Loucy (cell line): ENCODE measurements at regions not wholly inside any gene's neighbourhood (a gene's known extent, or its start where the extent isn't known, plus 50 kb on each side); places are given as distances from the start of the nearest gene placed in this dataset.

ENCODE experiments used
- H2AFZ ChIP-seq: fragments of 200-600 bp; sonication (generic); 2 replicates; pipeline ENCODE4 v1.6.0; 2016; ENCODE audit warnings: antibody characterized with exemption, mild to moderate bottlenecking, low read length, moderate library complexity
- H3F3A ChIP-seq: fragments of 200-600 bp; 2 replicates; pipeline ENCODE4 v1.6.0; 2016; ENCODE audit warnings: antibody characterized with exemption, low read depth, mild to moderate bottlenecking
- H3K27me3 ChIP-seq: fragments of 200-600 bp; sonication (generic); 2 replicates; pipeline ENCODE4 v1.6.1; 2014; ENCODE audit warnings: low read length, mild to moderate bottlenecking; ENCODE audit not compliant: insufficient read depth, poor library complexity, severe bottlenecking
- H3K36me3 ChIP-seq: fragments of 200-600 bp; sonication (generic); 2 replicates; pipeline ENCODE4 v1.6.1; 2016; ENCODE audit warnings: low read length; ENCODE audit not compliant: insufficient read depth
- H3K4me1 ChIP-seq: fragments of 200-600 bp; sonication (generic); 2 replicates; pipeline ENCODE4 v1.5.1; 2014; ENCODE audit warnings: low read length, mild to moderate bottlenecking; ENCODE audit not compliant: insufficient read depth, poor library complexity, severe bottlenecking
- H3K4me2 ChIP-seq: fragments of 200-600 bp; sonication (generic); 2 replicates; pipeline ENCODE4 v1.6.0; 2014; ENCODE audit warnings: antibody characterized with exemption, low read length, low read depth, mild to moderate bottlenecking; ENCODE audit not compliant: poor library complexity, severe bottlenecking
- H3K4me3 ChIP-seq: fragments of 200-600 bp; sonication (generic); 2 replicates; pipeline ENCODE4 v1.5.1; 2014; ENCODE audit warnings: low read length, mild to moderate bottlenecking, mixed read lengths; ENCODE audit not compliant: poor library complexity, severe bottlenecking
- H3K79me2 ChIP-seq: fragments of 200-600 bp; sonication (generic); 2 replicates; pipeline ENCODE4 v1.6.1; 2014; ENCODE audit warnings: low read length; ENCODE audit not compliant: insufficient read depth
- H3K9ac ChIP-seq: fragments of 200-600 bp; sonication (generic); 2 replicates; pipeline ENCODE4 v1.6.0; 2014; ENCODE audit warnings: mild to moderate bottlenecking, low read depth, low read length, moderate library complexity; ENCODE audit not compliant: poor library complexity, severe bottlenecking
- H3K9me2 ChIP-seq: fragments of 200-600 bp; sonication (generic); replicated peaks from 2 replicates; pipeline ENCODE4 v1.6.1; 2016; ENCODE audit warnings: low read depth, low read length, mixed read lengths
- H3K9me3 ChIP-seq: fragments of 200-600 bp; sonication (generic); 2 replicates; pipeline ENCODE4 v1.6.1; 2014; ENCODE audit warnings: mild to moderate bottlenecking, antibody characterized with exemption, low read length, low read depth; ENCODE audit not compliant: insufficient read depth
- H4K20me1 ChIP-seq: fragments of 200-600 bp; sonication (generic); 2 replicates; pipeline ENCODE4 v1.6.0; 2014; ENCODE audit warnings: antibody characterized with exemption, low read length, mild to moderate bottlenecking; ENCODE audit not compliant: insufficient read depth, poor library complexity, severe bottlenecking
- CTCF ChIP-seq: fragments of 200-600 bp; sonication (generic); conservative IDR thresholded peaks from 2 replicates; pipeline ENCODE4 v1.5.1; 2014; ENCODE audit warnings: mild to moderate bottlenecking, antibody characterized with exemption, low read length
- EZH2phosphoT487 ChIP-seq: fragments of 200-600 bp; IDR thresholded peaks from 2 replicates; pipeline ENCODE4 v1.6.1; 2018; ENCODE audit warnings: antibody characterized with exemption, mild to moderate bottlenecking, moderate library complexity, borderline replicate concordance

- no peaks in the 10 kb centered on the region for H3K9me3 ChIP-seq
- no peaks in the 10 kb centered on the region for H3F3A ChIP-seq
- no peaks in the 10 kb centered on the region for H3K9me2 ChIP-seq
- H2AFZ ChIP-seq, result no peak overlapping the region
- no peaks in the 10 kb centered on the region for H3K27me3 ChIP-seq
- no peak overlapping the region for H3K4me2 ChIP-seq
- H3K9ac ChIP-seq, result no peak overlapping the region
- no peaks in the 10 kb centered on the region for H3K4me1 ChIP-seq
- H3K79me2 ChIP-seq, result no peaks in the 10 kb centered on the region
- H3K36me3 ChIP-seq, result no peaks in the 10 kb centered on the region
- no peak overlapping the region for H3K4me3 ChIP-seq
- no peaks in the 10 kb centered on the region for H4K20me1 ChIP-seq
- no peak for TF ChIP-seq EZH2phosphoT487
- no peak for TF ChIP-seq CTCF
Measured at GRCh38 chr4:137451172-137451825, 81.0 kb downstream of the PCDH18 start.

- Histone ChIP-seq H3K9me3 (no peaks in the 10 kb centered on the region), H3K79me2 (no peaks in the 10 kb centered on the region), H3K4me2 (no peak overlapping the region), H2AFZ (no peak overlapping the region), H3K9ac (no peak overlapping the region), H3K4me1 (no peaks in the 10 kb centered on the region), H3F3A (no peaks in the 10 kb centered on the region), H3K9me2 (no peaks in the 10 kb centered on the region), H3K4me3 (no peak overlapping the region), H3K27me3 (no peaks in the 10 kb centered on the region), H4K20me1 (no peaks in the 10 kb centered on the region), H3K36me3 (no peaks in the 10 kb centered on the region)
- no peak for TF ChIP-seq EZH2phosphoT487
- no peak for TF ChIP-seq CTCF
Measured at GRCh38 chr4:137448402-137448801, 83.9 kb downstream of the PCDH18 start.

- Histone ChIP-seq H3K9me3 (no peaks in the 10 kb centered on the region), H3K79me2 (no peaks in the 10 kb centered on the region), H3K36me3 (no peaks in the 10 kb centered on the region), H3K4me2 (no peak overlapping the region), H4K20me1 (no peaks in the 10 kb centered on the region), H3K4me1 (no peaks in the 10 kb centered on the region), H3K9me2 (no peaks in the 10 kb centered on the region), H3K4me3 (no peak overlapping the region), H2AFZ (no peak overlapping the region), H3K9ac (no peak overlapping the region), H3K27me3 (no peaks in the 10 kb centered on the region), H3F3A (no peaks in the 10 kb centered on the region)
- no peak for TF ChIP-seq EZH2phosphoT487
- TF ChIP-seq CTCF, result no peak
Measured at GRCh38 chr4:137446071-137446470, 86.2 kb downstream of the PCDH18 start.
